GM19324 (cell line): ENCODE measurements at regions not wholly inside any gene's neighbourhood (a gene's known extent, or its start where the extent isn't known, plus 50 kb on each side); places are given as distances from the start of the nearest gene placed in this dataset.
"Not testable (repeated sequence)": the region's sequence is repeated elsewhere in the genome, so short reads cannot be mapped to it uniquely, and the experiment has no call there.

Experiments used
- ATAC-seq: cut with Tn5 transposase; IDR thresholded peaks from one replicate; pipeline ENCODE4 v1.9.1; 2021; ENCODE audit warnings: mild to moderate bottlenecking, moderate library complexity; ENCODE audit not compliant: unreplicated experiment, low FRiP score

DNA sequence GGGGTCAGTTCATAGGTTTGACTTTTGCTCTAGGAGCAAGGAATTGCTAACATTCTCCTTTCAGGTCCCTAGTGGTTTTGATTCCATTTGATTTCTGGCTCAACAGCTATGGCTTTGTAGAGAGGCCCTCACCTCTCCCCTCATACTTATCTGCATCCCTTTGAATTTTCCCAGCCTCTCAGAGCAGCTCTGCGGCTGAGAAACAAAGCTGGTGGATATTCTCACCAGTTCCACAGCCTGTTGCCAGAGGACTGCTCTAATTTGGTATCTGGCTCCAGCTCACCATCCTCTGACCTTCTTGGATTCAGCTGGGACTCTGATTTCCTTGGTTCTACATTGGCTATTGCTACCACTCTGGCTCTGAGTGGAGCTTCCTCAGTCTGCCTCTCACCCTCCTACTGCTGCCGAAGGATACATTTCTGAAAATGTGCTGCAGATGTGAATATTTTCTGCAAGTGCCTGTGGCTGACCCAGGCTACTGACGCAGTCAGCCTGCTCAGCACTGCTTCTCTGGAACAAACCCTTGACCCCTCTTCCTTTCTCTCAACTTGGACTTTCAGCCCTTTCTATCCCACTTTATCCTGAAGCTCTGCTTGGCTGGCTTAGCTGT is 110.9 kb upstream of the ENPEP start:
- ATAC-seq, result no peak

DNA sequence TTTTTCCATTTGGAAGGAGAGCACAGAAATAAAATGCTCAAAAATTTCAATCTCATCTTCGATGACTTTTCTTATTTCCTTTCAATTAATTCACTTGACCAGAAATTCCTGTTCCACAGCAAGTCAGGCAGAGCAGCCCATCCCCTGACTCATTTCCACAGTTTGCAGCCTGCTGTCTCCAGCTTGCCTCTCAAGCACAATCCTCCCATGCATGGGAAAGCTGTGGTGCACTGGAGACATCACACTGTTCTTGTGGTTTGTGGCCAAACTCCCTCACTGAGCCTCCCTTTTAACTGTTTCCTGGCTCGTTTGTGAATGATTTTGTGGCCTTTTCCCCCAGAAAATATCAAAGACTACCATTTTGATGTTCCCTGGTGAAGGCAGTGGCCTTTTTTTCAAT is 114.0 kb upstream of the ENPEP start:
- ATAC-seq, result no peak

DNA sequence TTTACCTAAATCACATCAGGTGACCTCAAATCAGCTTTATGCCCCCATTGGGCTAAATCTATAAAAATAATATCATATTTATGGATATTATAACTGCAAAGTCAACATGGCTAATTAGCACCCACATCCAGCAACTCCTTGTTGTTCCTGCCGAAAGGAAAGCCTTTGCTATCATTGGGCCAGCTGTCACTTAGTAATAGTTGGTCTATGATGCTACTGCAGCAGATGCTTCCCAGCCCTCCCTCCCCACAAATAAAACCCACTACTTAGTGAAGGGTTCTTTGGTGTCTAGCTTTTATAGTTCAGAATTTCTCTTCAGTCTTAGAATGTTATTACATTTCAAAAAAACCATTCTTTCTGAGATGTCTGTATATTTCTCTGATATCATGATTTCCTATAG is 116.9 kb upstream of the ENPEP start:
- ATAC-seq, result no peak

DNA sequence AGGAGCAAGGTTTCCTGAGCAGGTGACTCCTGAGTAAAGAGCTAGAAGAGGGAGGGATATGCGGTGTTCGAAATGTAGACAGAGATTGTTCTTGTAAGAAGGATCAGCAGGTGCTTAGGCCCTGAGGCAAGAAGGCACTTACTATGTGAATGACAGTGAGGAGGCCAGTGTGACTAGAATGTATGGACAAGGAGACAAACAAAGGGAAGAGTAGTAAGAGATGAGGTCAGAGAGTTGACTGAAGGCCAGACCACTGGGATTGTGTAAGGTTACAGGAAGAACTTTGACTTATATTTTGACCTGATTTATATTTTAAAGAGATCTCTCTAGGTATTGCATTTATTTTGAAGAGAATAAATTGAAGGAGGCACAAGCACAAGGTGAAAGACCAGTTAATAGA is 118.4 kb upstream of the ENPEP start:
- no peak for ATAC-seq

DNA sequence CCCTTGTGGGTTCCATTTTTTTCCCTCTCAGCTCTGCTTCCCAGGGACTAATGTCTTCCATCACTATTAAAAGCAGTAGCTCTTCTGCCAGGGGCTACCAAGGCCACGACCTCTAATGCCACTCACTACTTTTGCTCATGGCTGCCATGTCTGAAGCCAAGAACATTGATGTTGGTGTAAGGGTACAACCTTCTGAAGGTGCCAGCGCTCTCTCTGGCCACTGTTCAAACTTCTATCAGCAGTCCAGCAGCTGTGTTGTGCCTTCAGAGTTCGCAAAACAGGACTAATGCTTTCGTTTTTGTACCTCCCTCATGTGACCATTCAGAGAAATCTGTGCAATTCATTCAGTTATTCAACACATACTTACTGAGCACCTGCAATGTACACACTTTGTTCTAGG is 121.5 kb upstream of the ENPEP start:
- no peak for ATAC-seq

DNA sequence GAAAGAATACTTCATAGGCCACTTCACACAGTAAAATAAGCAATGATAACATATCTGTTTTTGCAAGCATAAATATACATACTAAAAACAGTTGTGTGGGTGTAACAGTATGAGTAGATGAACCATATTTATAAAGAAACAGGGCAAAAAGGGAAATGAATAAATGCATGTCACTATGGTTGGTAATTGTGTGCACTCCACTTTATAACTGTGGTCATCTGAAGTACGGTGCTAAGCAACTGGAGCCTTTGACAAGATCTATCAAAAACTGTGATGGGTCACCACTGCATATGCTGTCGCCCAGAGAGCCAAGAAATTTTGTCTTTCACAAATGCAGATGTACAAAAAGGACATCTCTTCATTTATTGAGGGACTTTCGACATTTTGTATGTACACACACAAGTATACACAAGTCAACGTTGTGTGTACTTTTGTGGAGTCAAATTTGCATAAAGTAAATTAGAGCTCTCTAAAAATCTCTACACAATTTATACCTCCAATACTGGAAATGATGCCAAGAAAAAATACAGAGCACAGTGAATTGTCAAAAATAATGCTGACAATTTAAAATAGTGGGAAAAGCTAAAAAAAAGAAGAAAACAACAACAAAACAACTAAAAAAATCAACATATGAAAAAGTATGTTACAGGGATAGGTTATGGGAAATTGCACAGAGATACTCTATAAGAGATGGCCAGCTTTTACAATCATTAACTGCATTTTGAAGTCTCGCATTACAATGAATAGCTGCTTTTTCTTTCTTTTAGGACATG is 123.1 kb upstream of the ENPEP start:
- no peak for ATAC-seq

DNA sequence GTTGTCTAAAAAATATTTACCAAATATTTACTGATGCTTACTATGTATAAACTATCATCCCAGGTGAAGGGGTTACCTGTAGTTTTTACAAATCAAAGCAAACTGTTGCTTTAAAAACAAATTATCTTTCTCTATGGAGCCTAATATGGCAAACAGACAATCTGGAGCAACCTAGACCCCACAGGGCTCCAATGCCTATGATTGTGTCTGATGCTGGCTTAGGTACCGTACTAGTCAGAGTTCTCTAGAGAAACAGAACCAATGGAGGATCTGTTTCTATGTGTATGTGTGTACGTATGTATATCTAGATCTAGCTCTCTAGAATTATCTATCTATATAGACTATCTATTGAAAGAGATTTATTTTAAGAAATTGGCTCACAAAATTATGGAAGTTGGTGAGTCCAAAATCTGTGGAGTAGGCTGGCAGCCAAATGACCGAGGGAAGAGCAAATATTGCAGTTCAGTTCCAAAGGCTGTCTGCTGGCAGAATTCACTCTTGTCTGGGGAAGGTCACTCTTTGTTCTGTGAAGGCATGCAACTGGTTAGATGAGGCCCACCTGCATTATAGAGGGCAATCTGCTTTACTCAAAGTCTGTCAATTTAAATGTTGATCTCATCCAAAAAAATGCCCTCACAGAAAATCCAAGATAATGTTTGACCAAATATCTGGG is 127.1 kb upstream of the ENPEP start:
- no peak for ATAC-seq

DNA sequence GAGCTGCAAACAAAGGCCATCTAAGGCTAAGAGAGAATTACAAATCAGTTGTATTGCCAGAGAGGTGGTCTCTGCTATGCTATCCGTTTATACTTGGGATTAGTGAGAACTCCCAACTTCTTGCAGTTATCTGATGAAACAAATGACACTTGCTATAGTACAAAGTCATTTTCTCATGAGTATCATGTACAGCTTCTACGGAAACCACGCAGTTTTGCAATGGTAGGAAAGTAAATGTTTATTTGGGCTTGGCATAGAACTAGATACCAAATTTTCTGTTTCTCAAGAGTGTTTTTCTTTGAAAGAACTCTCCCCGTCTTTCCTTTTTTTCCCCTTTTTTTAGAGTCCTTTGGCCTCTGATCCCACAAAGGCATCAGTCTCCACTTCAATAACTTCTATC is 128.2 kb upstream of the ENPEP start:
- no peak for ATAC-seq

DNA sequence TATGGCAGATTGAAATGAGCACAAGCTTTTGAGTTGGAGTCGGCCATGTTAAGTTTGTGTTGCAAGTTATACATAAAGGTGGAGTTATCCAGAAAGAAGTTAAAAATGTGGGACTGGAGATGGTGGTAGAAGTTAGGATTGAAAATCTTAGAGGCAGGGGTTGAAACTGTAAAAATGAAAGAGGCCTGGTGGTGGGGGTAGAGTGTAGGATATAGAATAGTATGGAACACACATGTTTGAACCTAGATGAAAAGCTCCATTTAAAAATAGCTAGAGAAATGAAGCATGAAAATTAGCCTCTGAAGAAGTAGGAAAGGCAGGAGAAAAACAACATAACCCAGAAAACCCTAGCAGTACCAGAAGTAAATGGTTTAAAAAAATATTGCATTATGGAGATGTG is 131.8 kb upstream of the ENPEP start:
- ATAC-seq, result no peak

DNA sequence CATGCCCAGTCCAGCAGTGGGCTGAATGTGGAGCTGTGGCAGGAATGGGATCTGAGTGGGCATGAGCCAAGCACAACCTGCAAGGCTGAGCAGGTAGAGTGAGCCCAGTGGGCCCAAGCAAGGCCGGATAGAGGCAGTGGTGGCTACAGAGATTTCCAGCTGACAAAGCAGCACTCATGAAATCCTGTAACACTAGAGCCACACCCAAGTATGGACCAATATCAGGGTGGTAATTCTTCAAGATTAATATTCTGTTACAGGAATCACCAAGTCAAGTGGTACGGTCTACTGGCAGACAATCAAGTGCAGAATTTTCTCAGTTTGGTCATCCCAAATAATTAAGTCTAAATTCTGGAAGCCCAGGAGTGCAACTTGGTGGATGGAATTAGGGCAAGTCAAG is 132.4 kb upstream of the ENPEP start:
- ATAC-seq, result no peak

DNA sequence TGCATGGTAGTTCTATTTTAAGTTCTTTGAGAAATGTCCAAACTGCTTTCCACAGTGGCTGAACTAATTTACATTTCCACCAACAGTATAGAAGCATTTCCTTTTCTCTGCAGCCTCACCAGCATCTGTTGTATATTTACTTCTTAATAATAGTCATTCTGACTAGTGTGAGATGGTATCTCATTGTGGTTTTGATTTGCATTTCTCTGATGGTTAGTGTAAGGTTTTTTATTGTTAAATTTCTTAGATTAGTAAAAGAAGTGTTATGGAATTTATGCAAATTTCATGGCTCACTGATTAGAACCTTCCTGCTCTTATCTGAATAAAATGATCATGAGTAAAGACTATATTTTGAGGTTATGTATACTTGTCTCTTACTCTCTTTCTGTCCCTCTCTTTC is 134.8 kb upstream of the ENPEP start:
- not testable (repeated sequence) for ATAC-seq

DNA sequence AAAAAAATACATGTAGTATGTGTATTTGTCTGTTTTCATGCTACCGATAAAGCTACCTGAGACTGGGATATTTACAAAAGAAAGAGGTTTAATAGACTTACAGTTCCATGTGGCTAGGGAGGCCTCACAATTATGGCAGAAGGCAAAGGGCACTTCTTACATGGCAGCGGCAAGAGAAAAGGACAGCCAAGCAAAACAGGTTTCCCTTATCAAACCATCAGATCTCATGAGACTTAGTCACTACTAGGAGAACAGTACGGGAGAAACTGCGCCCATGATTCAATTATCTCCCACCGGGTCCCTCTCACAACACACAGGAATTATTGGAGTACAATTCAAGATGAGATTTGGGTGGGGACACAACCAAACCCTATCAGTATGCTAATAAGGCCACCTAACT is 137.0 kb upstream of the ELOVL6 start:
- no peak for ATAC-seq

DNA sequence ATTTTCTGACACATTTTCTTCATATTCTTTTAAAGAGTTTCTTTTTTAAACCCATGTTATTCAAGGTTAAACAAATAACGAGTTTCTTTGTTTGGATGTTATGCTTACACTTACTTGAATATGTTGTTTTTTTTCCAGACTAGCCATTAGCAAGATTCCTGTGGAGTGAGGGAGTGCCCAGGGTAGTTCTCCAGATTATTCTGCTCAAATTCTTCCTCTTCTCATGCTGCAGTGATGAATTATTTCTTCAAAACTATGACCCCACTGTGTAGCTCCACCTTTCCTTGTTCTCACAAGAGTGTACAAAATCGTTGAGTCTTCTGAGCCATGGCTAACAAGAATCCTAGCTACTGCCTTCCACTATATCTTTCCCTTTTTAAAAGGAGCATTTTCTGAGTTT is 134.1 kb upstream of the ELOVL6 start:
- no peak for ATAC-seq

DNA sequence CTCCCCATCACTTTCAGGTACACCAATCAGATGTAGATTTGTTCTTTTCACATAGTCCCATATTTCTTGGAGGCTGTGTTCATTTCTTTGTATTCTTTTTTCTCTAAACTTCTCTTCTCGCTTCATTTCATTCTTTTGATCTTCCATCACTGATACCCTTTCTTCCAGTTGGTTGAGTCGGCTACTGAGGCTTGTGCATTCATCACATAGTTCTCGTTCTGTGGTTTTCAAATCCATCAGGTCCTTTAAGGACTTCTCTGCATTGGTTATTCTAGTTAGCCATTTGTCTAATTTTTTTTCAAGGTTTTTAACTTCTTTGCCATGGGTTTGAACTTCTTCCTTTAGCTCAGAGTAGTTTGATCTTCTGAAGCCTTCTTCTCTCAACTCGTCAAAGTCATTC is 128.0 kb upstream of the ELOVL6 start:
- ATAC-seq, result not testable (repeated sequence)

DNA sequence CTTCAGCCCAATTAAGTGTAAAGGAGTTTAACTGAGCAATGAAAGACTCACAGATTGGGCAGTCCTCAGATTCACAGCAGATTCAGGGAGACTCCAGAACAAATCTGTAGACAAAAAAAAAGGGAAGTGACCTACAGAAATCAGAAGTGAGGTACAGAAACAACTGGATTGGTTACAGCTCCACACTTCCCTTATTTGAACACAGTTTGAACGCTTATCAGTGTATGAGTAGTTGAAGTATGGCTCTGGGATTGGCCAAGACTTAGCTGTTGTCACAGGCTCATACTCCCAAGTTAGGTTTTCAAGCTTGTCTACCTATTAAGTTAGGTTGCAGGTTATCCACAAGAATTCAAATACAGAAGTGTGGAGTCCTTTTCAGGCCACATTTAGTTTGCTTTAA is 112.4 kb upstream of the ELOVL6 start:
- ATAC-seq, result no peak

DNA sequence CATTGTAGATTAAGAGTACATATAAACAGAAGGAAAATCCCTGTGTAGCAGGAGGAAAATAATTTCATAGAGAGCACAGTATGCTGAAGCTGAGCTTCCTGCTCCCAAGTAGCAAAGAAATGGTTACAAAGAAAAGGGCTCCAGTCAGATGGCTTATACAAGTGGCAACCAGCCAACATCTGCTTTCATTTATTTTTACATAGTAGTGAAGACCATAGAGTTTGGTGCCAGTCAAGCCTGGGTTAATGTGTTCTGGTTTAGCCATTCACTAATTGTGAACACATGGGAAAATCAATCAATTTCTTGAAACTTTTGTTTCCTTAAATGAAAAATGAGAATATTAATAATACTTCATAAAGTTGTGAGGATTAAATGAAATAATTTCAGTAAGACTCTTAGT is 111.3 kb upstream of the ELOVL6 start:
- no peak for ATAC-seq

DNA sequence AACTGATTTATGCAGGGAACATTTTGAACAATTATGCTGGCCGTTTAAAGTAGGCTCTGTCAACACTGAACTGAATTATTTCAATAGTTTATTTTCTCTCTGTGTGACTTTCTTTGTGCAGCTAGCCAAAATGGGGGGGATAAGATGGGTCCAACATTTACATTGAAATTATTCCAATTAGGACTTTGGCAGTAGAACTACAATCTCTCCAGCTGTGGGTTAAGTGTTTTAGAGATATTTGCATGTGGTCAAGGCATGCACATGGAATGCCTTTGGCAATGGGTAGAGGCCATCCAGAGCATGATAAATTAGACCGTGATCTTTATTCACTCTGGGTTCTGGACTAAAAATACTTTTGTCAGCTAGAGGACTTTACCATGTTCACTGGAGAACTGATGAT is 107.9 kb upstream of the ELOVL6 start:
- ATAC-seq, result no peak

DNA sequence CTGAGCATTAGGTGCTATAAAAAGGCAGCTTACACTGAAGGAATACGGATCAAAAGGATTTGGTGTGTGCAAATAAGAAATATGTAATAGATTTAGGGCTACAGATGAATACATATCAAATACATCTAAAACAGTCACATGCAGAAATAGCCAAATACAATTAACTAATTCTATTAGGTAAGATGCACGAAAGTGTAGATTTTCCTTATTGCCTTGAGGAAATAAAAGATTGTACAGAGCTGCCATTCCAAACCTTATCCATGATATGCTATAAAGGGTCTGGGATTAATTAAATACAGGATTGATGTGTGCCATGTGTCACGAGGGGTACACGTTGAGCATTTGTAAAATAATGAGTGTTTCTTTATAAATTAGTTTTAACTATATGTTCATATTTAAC is 107.0 kb upstream of the ELOVL6 start:
- ATAC-seq, result no peak

DNA sequence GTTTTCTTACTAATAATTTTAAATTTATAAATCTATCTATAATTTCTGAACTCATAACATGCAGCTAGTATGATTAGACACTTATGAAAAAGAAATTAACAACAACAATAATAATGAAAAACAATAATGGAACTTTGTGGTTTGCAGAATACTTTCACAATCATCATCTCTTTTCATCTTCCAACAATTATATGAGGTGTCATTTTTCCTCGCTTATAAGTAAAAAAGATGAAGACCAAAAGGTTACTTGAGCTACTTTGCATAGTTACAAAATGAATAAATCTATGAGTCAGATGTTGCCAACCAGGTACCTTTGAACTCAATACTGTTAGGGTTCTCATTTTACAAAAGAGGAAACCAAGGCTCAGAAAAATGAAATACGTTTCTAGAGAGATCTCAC is 98.5 kb upstream of the ELOVL6 start:
- no peak for ATAC-seq

DNA sequence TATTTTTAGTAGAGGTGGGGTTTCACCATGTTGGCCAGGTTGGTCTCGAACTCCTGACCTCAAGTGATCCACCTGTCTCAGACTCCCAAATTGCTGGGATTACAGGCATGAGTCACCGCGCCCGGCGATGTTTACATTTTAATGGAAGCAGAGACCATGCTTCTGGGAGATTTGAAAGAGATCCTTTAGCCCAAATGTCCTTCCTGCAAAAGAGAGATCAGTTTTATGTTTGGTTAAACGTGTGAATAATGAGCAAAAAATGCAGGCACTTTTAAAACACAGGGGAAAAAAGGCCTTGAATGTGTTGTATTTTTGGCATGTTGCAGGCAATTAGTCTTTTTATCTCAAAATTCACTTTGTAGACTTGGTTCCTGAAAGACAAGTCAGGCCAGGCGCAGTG is 95.8 kb upstream of the ELOVL6 start:
- ATAC-seq, result no peak

DNA sequence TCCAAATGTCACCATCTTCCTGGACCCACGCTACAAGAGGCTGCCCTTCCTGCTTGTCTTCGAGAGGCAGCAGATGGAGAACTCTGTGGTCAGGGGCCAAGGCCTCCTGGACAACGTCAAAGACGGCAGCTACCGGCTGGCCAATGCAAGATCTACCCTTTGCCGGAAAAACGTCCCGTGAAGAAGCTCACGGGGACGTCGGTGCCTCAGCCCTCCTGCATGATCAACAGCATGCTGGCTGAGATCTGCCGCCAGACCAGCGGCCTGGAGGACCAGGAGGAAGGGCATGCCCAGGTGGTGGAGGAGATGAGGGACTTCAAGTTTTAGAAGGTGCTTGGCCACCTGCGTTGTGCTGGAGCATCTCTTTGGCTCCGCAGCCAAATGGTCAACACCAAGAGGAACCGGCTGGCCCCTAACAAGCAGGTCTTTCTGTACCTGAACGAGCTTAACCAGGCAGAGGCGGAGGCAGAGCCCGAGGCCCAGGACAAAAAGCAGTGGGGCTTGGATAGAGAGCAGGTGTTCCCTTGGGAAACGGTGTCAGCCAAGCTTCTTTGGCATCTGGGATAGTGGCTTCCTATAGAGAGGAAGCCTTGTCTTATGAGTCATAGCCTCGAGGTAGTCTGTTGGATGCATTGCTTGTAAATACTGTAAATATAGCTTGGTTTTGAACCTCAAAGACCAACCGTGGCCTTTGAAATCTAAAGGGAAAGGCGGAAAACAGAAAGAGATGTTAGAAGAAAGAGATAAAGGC is 94.8 kb upstream of the ELOVL6 start:
- no peak for ATAC-seq
